ENCODE measurements at regions not wholly inside any gene's neighbourhood (a gene's known extent, or its start where the extent isn't known, plus 50 kb on each side); places are given as distances from the start of the nearest gene placed in this dataset.

DNA sequence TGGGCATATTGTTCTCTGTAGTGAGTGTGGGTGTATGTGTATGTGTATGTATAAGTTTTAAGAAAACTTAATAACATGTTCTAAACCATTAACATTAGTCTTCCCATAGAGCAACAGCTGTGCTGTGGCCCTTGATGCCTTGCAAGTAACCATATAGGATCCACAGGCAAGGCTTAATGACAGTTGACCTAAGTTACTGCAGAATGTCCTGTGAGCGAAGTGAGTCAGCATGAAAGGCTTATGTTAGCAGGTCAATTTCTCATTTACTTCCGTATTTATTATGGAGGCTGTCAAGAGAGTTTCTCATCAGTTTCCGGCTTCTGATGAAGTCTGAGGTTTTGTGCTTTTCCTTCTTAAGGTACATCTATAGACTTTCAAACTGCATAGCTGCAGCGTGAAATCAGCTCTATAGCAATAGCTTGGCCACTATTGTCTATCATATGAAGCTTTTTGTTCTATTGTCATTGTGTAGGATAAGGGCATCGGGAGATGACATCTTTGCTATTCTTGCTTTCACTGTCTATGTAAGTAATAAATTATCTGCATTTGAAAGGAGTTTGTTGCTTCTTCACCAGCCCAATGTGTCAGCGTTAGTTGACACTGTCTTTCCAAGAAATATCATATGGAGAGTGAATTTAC lies 1153.4 kb upstream of the AGA start:
- no peaks in the 10 kb centered on the region for H3K36me3 ChIP-seq (ENCODE audit: insufficient read depth, low read length)
- TF ChIP-seq FOXP2 (optimal IDR thresholded peaks at IDR 0.05; ENCODE audit: control extremely low read depth, extremely low read length, insufficient read depth) (no peak), EZH2 (IDR thresholded peaks at IDR 0.05) (no peak), POLR2AphosphoS5 (IDR thresholded peaks at IDR 0.05; ENCODE audit: borderline replicate concordance, low read depth, low read length) (no peak)
- H3K27ac ChIP-seq: no peak overlapping the region
- H3K4me3 ChIP-seq: no peak overlapping the region
- H3K9me3 ChIP-seq (ENCODE audit: low read depth, low read length): no peaks in the 10 kb centered on the region
- no peak for DNase-seq (ENCODE audit: low read depth, low spot score)
- H3K9ac ChIP-seq (ENCODE audit: insufficient read length): no peak overlapping the region

- Histone ChIP-seq H3K36me3 (ENCODE audit: insufficient read depth, low read length) (no peaks in the 10 kb centered on the region), H3K9ac (ENCODE audit: insufficient read length) (no peak overlapping the region), H3K27ac (no peak overlapping the region), H3K4me3 (no peak overlapping the region), H3K9me3 (ENCODE audit: low read depth, low read length) (no peaks in the 10 kb centered on the region)
- TF ChIP-seq FOXP2 (optimal IDR thresholded peaks at IDR 0.05; ENCODE audit: control extremely low read depth, extremely low read length, insufficient read depth): no peak
- TF ChIP-seq EZH2 (IDR thresholded peaks at IDR 0.05): no peak
- TF ChIP-seq POLR2AphosphoS5 (IDR thresholded peaks at IDR 0.05; ENCODE audit: borderline replicate concordance, low read depth, low read length): no peak
- DNase-seq (ENCODE audit: low read depth, low spot score): no peak
These were observed 1156.4 kb upstream of the AGA start for GRCh38 chr4:178598672-178599071.

DNA sequence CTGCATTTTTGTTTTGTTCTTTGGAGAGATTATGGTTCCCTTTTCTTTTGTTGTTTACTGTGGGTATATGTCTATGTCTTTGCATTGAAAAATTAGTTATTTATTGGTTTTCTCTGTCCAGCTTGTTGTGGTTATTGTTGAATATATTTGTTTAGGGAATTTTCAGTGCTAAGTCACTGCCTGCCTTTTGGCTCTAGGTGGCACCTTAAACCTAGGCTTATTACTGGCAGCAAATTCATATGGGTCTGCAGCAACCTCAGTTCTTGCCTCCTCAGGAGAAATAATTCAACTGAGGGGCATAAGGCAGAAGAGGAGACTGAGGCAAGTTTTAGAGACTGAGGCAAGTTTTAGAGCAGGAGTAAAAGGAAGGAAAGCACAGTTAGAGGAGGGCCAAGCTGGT lies 1157.3 kb upstream of the AGA start:
- Histone ChIP-seq H3K9ac (ENCODE audit: insufficient read length) (no peak overlapping the region), H3K4me3 (no peak overlapping the region), H3K36me3 (ENCODE audit: insufficient read depth, low read length) (no peaks in the 10 kb centered on the region), H3K27ac (no peak overlapping the region), H3K9me3 (ENCODE audit: low read depth, low read length) (no peaks in the 10 kb centered on the region)
- TF ChIP-seq EZH2 (IDR thresholded peaks at IDR 0.05): no peak
- DNase-seq (ENCODE audit: low read depth, low spot score): no peak

DNA sequence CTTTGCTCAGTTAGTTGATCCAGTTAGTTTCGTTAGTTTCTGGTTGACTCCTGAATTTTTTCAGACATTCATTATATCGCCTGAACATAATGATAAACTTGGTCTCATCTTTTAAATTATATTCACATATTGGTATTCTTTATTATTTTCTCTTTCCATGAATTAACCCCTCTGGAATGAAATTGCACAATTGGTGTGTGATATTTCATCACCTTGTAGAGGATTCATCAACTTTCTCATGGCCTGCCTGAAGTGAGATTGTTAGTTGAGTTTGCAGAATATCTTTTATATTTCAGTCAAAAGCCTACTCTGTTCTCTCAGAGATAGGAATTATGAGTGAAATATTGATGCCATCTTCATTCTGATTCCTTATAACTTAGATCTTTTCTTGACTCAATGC lies 1160.6 kb upstream of the AGA start:
- no peak overlapping the region for H3K27ac ChIP-seq
- no peaks in the 10 kb centered on the region for H3K9me3 ChIP-seq (ENCODE audit: low read depth, low read length)
- H3K9ac ChIP-seq (ENCODE audit: insufficient read length): no peak overlapping the region
- no peak for TF ChIP-seq EZH2 (IDR thresholded peaks at IDR 0.05)
- no peak for TF ChIP-seq POLR2AphosphoS5 (IDR thresholded peaks at IDR 0.05; ENCODE audit: borderline replicate concordance, low read depth, low read length)
- no peak for TF ChIP-seq FOXP2 (optimal IDR thresholded peaks at IDR 0.05; ENCODE audit: control extremely low read depth, extremely low read length, insufficient read depth)
- H3K36me3 ChIP-seq (ENCODE audit: insufficient read depth, low read length): no peaks in the 10 kb centered on the region
- H3K4me3 ChIP-seq: no peak overlapping the region
- DNase-seq (ENCODE audit: low read depth, low spot score): no peak

- no peak for TF ChIP-seq POLR2AphosphoS5 (IDR thresholded peaks at IDR 0.05; ENCODE audit: borderline replicate concordance, low read depth, low read length)
- TF ChIP-seq FOXP2 (optimal IDR thresholded peaks at IDR 0.05; ENCODE audit: control extremely low read depth, extremely low read length, insufficient read depth): no peak
- TF ChIP-seq EZH2 (IDR thresholded peaks at IDR 0.05): no peak
- no peak overlapping the region for H3K4me3 ChIP-seq
- H3K27ac ChIP-seq: no peak overlapping the region
- no peaks in the 10 kb centered on the region for H3K36me3 ChIP-seq (ENCODE audit: insufficient read depth, low read length)
- H3K9me3 ChIP-seq (ENCODE audit: low read depth, low read length): no peaks in the 10 kb centered on the region
- H3K9ac ChIP-seq (ENCODE audit: insufficient read length): no peak overlapping the region
- DNase-seq (ENCODE audit: low read depth, low spot score): no peak
These were observed 1168.8 kb upstream of the AGA start for GRCh38 chr4:178611062-178611461.

DNA sequence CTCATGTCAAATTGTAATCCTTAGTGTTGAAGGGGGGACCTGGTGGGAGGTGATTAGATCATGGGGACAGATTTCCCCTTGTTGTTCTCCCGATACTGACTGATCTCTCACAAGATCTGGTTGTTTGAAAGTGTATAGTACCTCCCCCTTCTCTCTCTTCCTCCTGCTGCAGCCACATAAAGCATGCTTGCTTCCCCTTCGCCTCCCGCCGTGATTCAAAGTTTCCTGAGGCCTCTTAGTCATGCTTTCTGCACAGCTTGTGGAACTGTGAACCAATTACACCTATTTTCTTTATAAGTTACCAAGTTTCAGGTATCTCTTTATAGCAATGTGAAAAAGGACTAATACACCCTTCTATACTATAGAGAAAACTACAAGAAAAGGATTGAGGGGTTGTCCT lies 1170.5 kb upstream of the AGA start:
- H3K9ac ChIP-seq (ENCODE audit: insufficient read length): no peak overlapping the region

DNA sequence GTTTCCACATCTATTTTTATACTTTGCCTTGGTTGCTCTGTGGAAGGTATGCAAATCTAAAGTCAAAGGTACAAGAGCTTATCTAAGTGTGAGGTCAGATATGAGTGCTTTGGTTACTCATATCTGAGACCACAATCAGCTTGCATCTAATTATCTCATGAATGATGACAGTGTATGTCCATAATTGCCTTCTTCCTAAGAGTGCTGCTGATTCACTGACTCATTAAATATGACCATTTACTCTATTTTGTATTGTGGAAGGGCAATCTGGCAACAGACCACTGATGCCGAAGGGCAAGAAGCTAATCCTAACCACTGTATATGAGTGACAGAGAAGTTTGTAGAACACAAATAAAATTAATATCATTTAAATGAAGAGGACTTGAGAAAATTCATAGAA lies 1190.2 kb upstream of the AGA start:
- Histone ChIP-seq H3K27ac (no peak overlapping the region), H3K36me3 (ENCODE audit: insufficient read depth, low read length) (no peaks in the 10 kb centered on the region), H3K9me3 (ENCODE audit: low read depth, low read length) (no peaks in the 10 kb centered on the region), H3K4me3 (no peak overlapping the region), H3K9ac (ENCODE audit: insufficient read length) (no peak overlapping the region)
- DNase-seq (ENCODE audit: low read depth, low spot score): no peak
- TF ChIP-seq EZH2 (IDR thresholded peaks at IDR 0.05): no peak
- no peak for TF ChIP-seq FOXP2 (optimal IDR thresholded peaks at IDR 0.05; ENCODE audit: control extremely low read depth, extremely low read length, insufficient read depth)
- TF ChIP-seq POLR2AphosphoS5 (IDR thresholded peaks at IDR 0.05; ENCODE audit: borderline replicate concordance, low read depth, low read length): no peak

More for the DNA sequence above, 1170.5 kb upstream of the AGA start:
- no peak for DNase-seq (ENCODE audit: low read depth, low spot score)
- no peaks in the 10 kb centered on the region for H3K36me3 ChIP-seq (ENCODE audit: insufficient read depth, low read length)
- H3K4me3 ChIP-seq: no peak overlapping the region
- no peak overlapping the region for H3K27ac ChIP-seq
- H3K9me3 ChIP-seq (ENCODE audit: low read depth, low read length): no peaks in the 10 kb centered on the region
- no peak for TF ChIP-seq FOXP2 (optimal IDR thresholded peaks at IDR 0.05; ENCODE audit: control extremely low read depth, extremely low read length, insufficient read depth)
- no peak for TF ChIP-seq EZH2 (IDR thresholded peaks at IDR 0.05)
- no peak for TF ChIP-seq POLR2AphosphoS5 (IDR thresholded peaks at IDR 0.05; ENCODE audit: borderline replicate concordance, low read depth, low read length)

GRCh38 chr4:178633263-178633662 lies 1191.0 kb upstream of the AGA start:
- TF ChIP-seq EZH2 (IDR thresholded peaks at IDR 0.05) (no peak), POLR2AphosphoS5 (IDR thresholded peaks at IDR 0.05; ENCODE audit: borderline replicate concordance, low read depth, low read length) (no peak), FOXP2 (optimal IDR thresholded peaks at IDR 0.05; ENCODE audit: control extremely low read depth, extremely low read length, insufficient read depth) (no peak)
- Histone ChIP-seq H3K27ac (no peak overlapping the region), H3K36me3 (ENCODE audit: insufficient read depth, low read length) (no peaks in the 10 kb centered on the region), H3K4me3 (no peak overlapping the region), H3K9me3 (ENCODE audit: low read depth, low read length) (no peaks in the 10 kb centered on the region), H3K9ac (ENCODE audit: insufficient read length) (no peak overlapping the region)
- no peak for DNase-seq (ENCODE audit: low read depth, low spot score)

- Histone ChIP-seq H3K4me3 (no peak overlapping the region), H3K9me3 (ENCODE audit: low read depth, low read length) (no peaks in the 10 kb centered on the region), H3K27ac (no peak overlapping the region), H3K36me3 (ENCODE audit: insufficient read depth, low read length) (no peaks in the 10 kb centered on the region), H3K9ac (ENCODE audit: insufficient read length) (no peak overlapping the region)
- TF ChIP-seq POLR2AphosphoS5 (IDR thresholded peaks at IDR 0.05; ENCODE audit: borderline replicate concordance, low read depth, low read length) (no peak), FOXP2 (optimal IDR thresholded peaks at IDR 0.05; ENCODE audit: control extremely low read depth, extremely low read length, insufficient read depth) (no peak), EZH2 (IDR thresholded peaks at IDR 0.05) (no peak)
- no peak for DNase-seq (ENCODE audit: low read depth, low spot score)
These were observed 1222.4 kb upstream of the AGA start for GRCh38 chr4:178664621-178665020.
